ENCODE measurements at regions not wholly inside any gene's neighbourhood (a gene's known extent, or its start where the extent isn't known, plus 50 kb on each side); places are given as distances from the start of the nearest gene placed in this dataset.
A peak's percentile ranks its signal among the peaks of the same experiment; 100 is the strongest.

DNA sequence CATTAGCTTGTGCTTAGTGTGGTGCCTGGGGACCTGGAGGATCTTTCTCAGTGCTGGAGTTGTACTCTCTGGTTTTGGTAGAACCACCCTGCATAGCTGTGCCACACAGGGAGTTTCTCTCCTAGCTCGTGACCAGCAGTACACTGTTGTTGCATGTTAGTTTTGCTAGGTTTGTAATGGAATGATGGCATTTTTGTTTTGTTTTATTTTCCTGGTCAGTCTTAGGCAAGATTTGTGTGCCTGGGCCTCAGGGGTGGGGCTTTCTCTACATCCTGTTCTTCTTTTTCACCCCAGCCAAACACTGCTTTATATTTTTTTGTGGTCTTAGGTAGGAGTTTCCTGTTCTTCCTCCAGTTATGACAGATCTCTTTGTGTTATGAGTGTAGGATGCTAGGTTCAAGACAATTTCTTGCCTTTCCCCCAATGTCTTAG, 534.5 kb upstream of the KCNMB2 start:
- Histone ChIP-seq H3K27ac (peak overlapping the region; percentile 93), H3K27me3 (no peaks in the 10 kb centered on the region), H3K4me3 (ENCODE audit: low read depth in 1 of 2, low read length in 1 of 2) (peak overlapping the region in 1 of 2 experiments; percentile 37), H3K9me3 (no peaks in the 10 kb centered on the region), H3K4me1 (ENCODE audit: control insufficient read depth in 1 of 2, insufficient read depth in 1 of 2, low read depth in 1 of 2, low read length in 1 of 2) (peaks cover 72 to 73% of the 10 kb centered on the region in 2 experiments), H3K36me3 (no peaks in the 10 kb centered on the region)
- TF ChIP-seq, protein P1, sequence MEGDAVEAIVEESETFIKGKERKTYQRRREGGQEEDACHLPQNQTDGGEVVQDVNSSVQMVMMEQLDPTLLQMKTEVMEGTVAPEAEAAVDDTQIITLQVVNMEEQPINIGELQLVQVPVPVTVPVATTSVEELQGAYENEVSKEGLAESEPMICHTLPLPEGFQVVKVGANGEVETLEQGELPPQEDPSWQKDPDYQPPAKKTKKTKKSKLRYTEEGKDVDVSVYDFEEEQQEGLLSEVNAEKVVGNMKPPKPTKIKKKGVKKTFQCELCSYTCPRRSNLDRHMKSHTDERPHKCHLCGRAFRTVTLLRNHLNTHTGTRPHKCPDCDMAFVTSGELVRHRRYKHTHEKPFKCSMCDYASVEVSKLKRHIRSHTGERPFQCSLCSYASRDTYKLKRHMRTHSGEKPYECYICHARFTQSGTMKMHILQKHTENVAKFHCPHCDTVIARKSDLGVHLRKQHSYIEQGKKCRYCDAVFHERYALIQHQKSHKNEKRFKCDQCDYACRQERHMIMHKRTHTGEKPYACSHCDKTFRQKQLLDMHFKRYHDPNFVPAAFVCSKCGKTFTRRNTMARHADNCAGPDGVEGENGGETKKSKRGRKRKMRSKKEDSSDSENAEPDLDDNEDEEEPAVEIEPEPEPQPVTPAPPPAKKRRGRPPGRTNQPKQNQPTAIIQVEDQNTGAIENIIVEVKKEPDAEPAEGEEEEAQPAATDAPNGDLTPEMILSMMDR (IDR thresholded peaks at IDR 0.05): no peak

DNA sequence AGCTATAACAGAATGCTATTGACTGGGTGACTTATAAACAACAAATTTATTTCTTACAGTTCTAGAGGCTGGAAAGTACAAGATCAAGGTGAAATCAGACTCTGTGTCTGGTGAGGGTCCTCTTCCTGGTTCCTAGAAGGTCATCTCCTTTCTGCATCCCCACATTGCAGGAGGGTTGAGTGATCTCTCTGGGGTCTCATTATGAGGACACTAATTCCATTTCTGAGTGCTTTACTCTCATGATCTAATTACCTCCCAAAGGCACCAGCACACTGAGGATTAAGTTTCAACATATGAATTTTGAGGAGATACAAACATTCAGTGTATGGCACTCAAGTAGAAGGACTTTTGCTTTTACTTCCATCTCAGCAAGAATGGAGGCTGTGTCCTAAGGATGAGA, 534.1 kb upstream of the KCNMB2 start:
- H3K9me3 ChIP-seq: no peaks in the 10 kb centered on the region
- H3K27me3 ChIP-seq: no peaks in the 10 kb centered on the region
- peak overlapping the region in 1 of 2 experiments; percentile 37 for H3K4me3 ChIP-seq (ENCODE audit: low read depth in 1 of 2, low read length in 1 of 2)
- TF ChIP-seq, protein P1 (IDR thresholded peaks at IDR 0.05): no peak
- H3K36me3 ChIP-seq: no peaks in the 10 kb centered on the region
- peaks cover 72 to 73% of the 10 kb centered on the region in 2 experiments for H3K4me1 ChIP-seq (ENCODE audit: control insufficient read depth in 1 of 2, insufficient read depth in 1 of 2, low read depth in 1 of 2, low read length in 1 of 2)
- peak overlapping the region; percentile 93 for H3K27ac ChIP-seq

DNA sequence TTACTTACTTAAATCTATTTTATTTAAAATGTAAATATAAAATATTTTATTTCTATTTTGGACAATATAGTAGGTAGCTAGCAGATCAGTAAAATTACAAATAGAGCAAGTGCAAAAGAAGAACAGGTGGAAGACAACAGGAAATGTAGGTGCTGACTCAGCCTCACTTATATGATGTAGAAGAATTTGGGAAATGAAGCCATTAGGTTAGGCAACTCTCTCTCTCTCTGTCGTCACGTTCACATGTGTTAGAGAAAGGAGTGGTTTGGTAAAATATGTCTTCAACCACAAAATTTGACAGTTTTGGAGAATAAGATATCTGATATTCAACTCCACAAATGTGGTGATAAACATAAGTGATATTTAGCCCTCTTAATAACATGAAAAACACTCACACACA, 532.5 kb upstream of the KCNMB2 start:
- Histone ChIP-seq H3K27me3 (no peaks in the 10 kb centered on the region), H3K36me3 (no peaks in the 10 kb centered on the region), H3K27ac (peak overlapping the region; percentile 93), H3K4me3 (ENCODE audit: low read depth in 1 of 2, low read length in 1 of 2) (no peak overlapping the region), H3K9me3 (no peaks in the 10 kb centered on the region), H3K4me1 (ENCODE audit: control insufficient read depth in 1 of 2, insufficient read depth in 1 of 2, low read depth in 1 of 2, low read length in 1 of 2) (peaks cover 72 to 76% of the 10 kb centered on the region in 2 experiments)
- TF ChIP-seq, protein P1 (IDR thresholded peaks at IDR 0.05): no peak

DNA sequence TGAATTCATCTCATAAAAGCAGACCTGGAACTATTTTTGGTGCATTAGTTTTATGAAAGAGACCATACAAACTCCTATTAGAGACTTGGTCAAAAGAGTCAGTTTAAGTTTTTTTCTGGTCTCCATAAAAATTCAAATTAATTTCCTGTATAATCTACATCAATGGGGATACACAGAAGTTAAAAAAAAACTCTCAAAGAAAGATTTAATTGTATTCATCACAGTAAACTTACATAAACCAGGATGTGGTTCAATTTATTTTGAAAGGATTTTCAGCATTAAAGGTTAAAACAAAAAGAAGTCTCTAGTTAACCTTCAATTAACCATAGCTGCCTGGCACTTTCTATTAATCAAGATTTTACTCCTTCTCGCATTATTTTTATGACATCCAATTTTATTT, 530.3 kb upstream of the KCNMB2 start:
- TF ChIP-seq, protein P1 (IDR thresholded peaks at IDR 0.05): no peak
- H3K9me3 ChIP-seq: no peaks in the 10 kb centered on the region
- no peak overlapping the region for H3K4me3 ChIP-seq (ENCODE audit: low read depth in 1 of 2, low read length in 1 of 2)
- peak overlapping the region; percentile 93 for H3K27ac ChIP-seq
- no peaks in the 10 kb centered on the region for H3K36me3 ChIP-seq
- H3K27me3 ChIP-seq: no peaks in the 10 kb centered on the region
- peaks cover 78 to 82% of the 10 kb centered on the region in 2 experiments for H3K4me1 ChIP-seq (ENCODE audit: control insufficient read depth in 1 of 2, insufficient read depth in 1 of 2, low read depth in 1 of 2, low read length in 1 of 2)

DNA sequence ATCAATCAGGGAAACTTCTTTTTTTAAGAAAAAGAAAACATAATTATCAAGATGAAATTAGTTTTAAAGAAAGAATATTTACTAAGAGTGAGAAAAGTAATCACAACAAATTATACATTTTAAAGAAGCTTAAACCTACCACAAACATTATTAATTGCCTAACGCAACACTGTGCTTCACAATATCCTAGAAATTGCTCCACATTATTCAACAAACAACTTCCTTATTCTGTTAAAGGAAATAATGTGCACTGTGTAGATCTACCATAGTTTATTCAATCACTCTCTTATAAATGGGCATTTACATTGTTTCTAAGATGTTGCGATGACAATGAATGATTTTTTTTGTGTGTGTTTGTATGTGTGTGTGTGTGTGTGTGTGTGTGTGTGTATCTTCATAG, 525.9 kb upstream of the KCNMB2 start:
- peak overlapping the region in 1 of 2 experiments; percentile 4 for H3K4me3 ChIP-seq (ENCODE audit: low read depth in 1 of 2, low read length in 1 of 2)
- H3K36me3 ChIP-seq: no peaks in the 10 kb centered on the region
- peaks cover 42 to 50% of the 10 kb centered on the region in 2 experiments for H3K4me1 ChIP-seq (ENCODE audit: control insufficient read depth in 1 of 2, insufficient read depth in 1 of 2, low read depth in 1 of 2, low read length in 1 of 2)
- no peaks in the 10 kb centered on the region for H3K9me3 ChIP-seq
- TF ChIP-seq, protein P1 (IDR thresholded peaks at IDR 0.05): no peak
- H3K27ac ChIP-seq: peak overlapping the region; percentile 79
- H3K27me3 ChIP-seq: no peaks in the 10 kb centered on the region

DNA sequence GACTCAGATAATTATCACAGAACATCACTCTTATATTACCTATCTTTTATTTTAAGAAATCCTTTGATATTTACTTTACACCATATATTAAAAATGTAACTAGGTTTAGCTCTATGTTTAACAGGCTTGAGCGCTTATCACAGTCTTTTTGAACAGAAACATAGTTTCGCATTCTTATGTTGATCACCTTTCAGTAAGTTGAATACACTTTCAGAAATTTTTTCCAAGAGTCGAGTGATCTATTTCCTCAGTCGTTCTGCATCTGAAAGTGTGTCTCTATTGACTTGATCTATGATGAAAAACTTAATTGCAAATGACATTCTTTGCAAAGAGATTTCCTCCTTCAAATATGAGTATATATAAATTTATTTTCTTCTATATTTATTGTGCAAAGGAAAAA, 516.6 kb upstream of the KCNMB2 start:
- Histone ChIP-seq H3K9me3 (no peaks in the 10 kb centered on the region), H3K4me3 (ENCODE audit: low read depth in 1 of 2, low read length in 1 of 2) (no peak overlapping the region), H3K36me3 (no peaks in the 10 kb centered on the region), H3K4me1 (ENCODE audit: control insufficient read depth in 1 of 2, insufficient read depth in 1 of 2, low read depth in 1 of 2, low read length in 1 of 2) (peaks cover 5 to 8% of the 10 kb centered on the region in 2 experiments), H3K27me3 (no peaks in the 10 kb centered on the region), H3K27ac (no peak overlapping the region)
- TF ChIP-seq, protein P1 (IDR thresholded peaks at IDR 0.05): no peak
